DOHH2 (cell line): ENCODE measurements at regions not wholly inside any gene's neighbourhood (a gene's known extent, or its start where the extent isn't known, plus 50 kb on each side); places are given as distances from the start of the nearest gene placed in this dataset.
A peak's percentile ranks its signal among the peaks of the same experiment; 100 is the strongest.

ENCODE experiments used
- H3F3A ChIP-seq: fragments of 200-600 bp; sonication (generic), shearing (Covaris generic); 2 replicates; pipeline ENCODE4 v1.6.0; 2016; ENCODE audit warnings: antibody characterized with exemption, mild to moderate bottlenecking; ENCODE audit not compliant: control insufficient read depth, insufficient read depth
- H3K27ac ChIP-seq: fragments of 200-600 bp; sonication (generic); 2 replicates; pipeline ENCODE4 v1.5.1; 2014; ENCODE audit warnings: low read depth, mild to moderate bottlenecking, low read length, moderate library complexity
- H3K27me3 ChIP-seq: fragments of 200-600 bp; sonication (generic); 2 replicates; pipeline ENCODE4 v1.6.1; 2014; ENCODE audit warnings: mild to moderate bottlenecking, low read length, mixed read lengths; ENCODE audit not compliant: control insufficient read depth
- H3K36me3 ChIP-seq: fragments of 200-600 bp; sonication (generic); 2 replicates; pipeline ENCODE4 v1.6.1; 2014; ENCODE audit warnings: mild to moderate bottlenecking, low read length, moderate library complexity, mixed read lengths; ENCODE audit not compliant: control insufficient read depth
- H3K4me1 ChIP-seq: fragments of 200-600 bp; sonication (generic); 2 replicates; pipeline ENCODE4 v1.6.1; 2014; ENCODE audit warnings: mild to moderate bottlenecking, low read length, mixed read lengths; ENCODE audit not compliant: control insufficient read depth
- H3K4me2 ChIP-seq: fragments of 200-600 bp; sonication (generic); 2 replicates; pipeline ENCODE4 v1.6.0; 2014; ENCODE audit warnings: mild to moderate bottlenecking, low read length, moderate library complexity
- H3K4me3 ChIP-seq: fragments of 200-600 bp; sonication (generic); 2 replicates; pipeline ENCODE4 v1.5.1; 2014; ENCODE audit warnings: mild to moderate bottlenecking, low read length, mixed read lengths
- H3K79me2 ChIP-seq: fragments of 200-600 bp; sonication (generic); 2 replicates; pipeline ENCODE4 v1.6.1; 2014; ENCODE audit warnings: mild to moderate bottlenecking, low read length, mixed read lengths; ENCODE audit not compliant: control insufficient read depth
- H3K9me2 ChIP-seq: fragments of 200-600 bp; sonication (generic); replicated peaks from 2 replicates; pipeline ENCODE4 v1.6.1; 2014; ENCODE audit warnings: mild to moderate bottlenecking, low read length, mixed read lengths; ENCODE audit not compliant: control insufficient read depth
- H3K9me3 ChIP-seq: fragments of 200-600 bp; sonication (generic); 2 replicates; pipeline ENCODE4 v1.6.1; 2014; ENCODE audit warnings: antibody characterized with exemption, low read length, mixed read lengths; ENCODE audit not compliant: control insufficient read depth, insufficient read depth
- H4K20me1 ChIP-seq: fragments of 200-600 bp; sonication (generic); 2 replicates; pipeline ENCODE4 v1.6.0; 2014; ENCODE audit warnings: low read depth, mild to moderate bottlenecking, antibody characterized with exemption, low read length, moderate library complexity; ENCODE audit not compliant: control insufficient read depth, insufficient read depth
- CTCF ChIP-seq: fragments of 200-600 bp; sonication (generic); IDR thresholded peaks from one replicate; pipeline ENCODE4 v1.5.1; 2014; ENCODE audit warnings: antibody characterized with exemption, mild to moderate bottlenecking, low read depth, low read length; ENCODE audit not compliant: poor library complexity, severe bottlenecking
- EZH2phosphoT487 ChIP-seq: fragments of 200-600 bp; sonication (generic); IDR thresholded peaks from 2 replicates; pipeline ENCODE4 v1.6.1; 2017; ENCODE audit warnings: borderline replicate concordance, mild to moderate bottlenecking, antibody characterized with exemption, low read length, moderate library complexity, mixed read lengths

DNA sequence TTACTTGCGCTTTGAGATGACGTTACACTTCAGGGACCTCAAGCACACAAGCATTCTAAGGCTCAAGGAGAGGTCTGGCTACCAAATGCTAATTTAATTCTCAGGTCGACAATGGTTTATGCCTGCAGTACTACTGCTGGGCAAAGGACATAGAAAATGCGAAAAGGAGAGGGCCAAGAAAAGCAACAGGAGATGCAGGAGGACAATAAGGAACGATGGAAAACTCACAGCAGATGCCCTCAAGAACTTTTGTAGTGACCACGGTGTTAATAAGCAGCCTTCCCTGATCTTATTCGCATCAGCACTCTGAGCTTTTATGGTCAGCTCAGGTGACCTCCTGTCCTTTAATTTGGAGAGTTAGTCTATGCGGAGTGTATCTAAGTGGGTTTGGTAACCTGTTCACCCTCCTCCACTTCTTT, 146.3 kb downstream of the GPR85 start:
- Histone ChIP-seq H4K20me1 (no peaks in the 10 kb centered on the region), H3K27me3 (no peaks in the 10 kb centered on the region), H3K4me3 (peak overlapping the region; percentile 83), H3F3A (no peaks in the 10 kb centered on the region), H3K36me3 (peaks cover 17% of the 10 kb centered on the region), H3K9me3 (no peaks in the 10 kb centered on the region), H3K4me1 (peaks cover 27% of the 10 kb centered on the region), H3K4me2 (peak overlapping the region; percentile 88), H3K79me2 (peaks cover 37% of the 10 kb centered on the region), H3K9me2 (no peaks in the 10 kb centered on the region), H3K27ac (peak overlapping the region; percentile 54)
- no peak for TF ChIP-seq CTCF
- no peak for TF ChIP-seq EZH2phosphoT487

DNA sequence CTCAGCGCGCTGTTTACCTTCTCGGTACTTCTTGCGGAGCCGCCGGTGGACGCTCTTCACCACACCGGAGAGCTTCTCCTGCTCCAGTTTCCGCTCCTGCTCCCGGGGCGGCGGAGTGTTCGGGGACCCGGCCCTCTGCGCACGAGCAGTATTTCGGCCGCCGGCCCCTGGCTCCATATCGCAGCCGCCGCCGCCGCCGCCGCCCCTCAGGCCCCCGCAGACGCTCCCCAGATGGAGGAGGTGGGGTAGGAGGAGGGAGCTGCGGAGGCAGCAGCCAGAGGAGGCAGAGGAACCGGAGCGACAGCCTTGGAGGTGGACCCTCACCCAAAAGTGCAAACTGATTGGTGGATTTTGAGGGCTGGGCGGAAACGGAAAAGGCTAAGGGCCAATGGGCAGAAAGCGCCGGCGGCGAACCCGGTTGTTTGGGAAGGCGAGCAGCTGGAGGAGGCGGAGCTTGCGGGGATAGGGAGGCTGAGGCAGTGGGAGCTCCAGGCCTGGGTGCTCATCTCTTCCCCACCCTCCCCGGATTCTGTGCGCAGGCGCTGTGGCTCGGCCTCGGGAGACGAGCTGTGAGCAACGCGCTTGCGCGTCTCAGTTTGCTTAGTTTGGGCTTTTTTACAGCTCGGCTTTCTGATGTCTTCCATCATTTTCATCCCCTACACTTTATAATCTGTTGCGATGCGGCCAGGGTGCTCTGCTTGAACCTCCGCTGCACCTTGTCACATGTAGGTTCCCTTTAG, 146.9 kb downstream of the GPR85 start:
- Histone ChIP-seq H3F3A (no peaks in the 10 kb centered on the region), H4K20me1 (no peaks in the 10 kb centered on the region), H3K4me2 (peak overlapping the region; percentile 93), H3K27ac (peak overlapping the region; percentile 54), H3K27me3 (no peaks in the 10 kb centered on the region), H3K36me3 (peaks cover 17% of the 10 kb centered on the region), H3K9me3 (no peaks in the 10 kb centered on the region), H3K4me3 (peak overlapping the region; percentile 83), H3K4me1 (peaks cover 27% of the 10 kb centered on the region), H3K9me2 (no peaks in the 10 kb centered on the region), H3K79me2 (peaks cover 40% of the 10 kb centered on the region)
- TF ChIP-seq CTCF (no peak), EZH2phosphoT487 (no peak)

DNA sequence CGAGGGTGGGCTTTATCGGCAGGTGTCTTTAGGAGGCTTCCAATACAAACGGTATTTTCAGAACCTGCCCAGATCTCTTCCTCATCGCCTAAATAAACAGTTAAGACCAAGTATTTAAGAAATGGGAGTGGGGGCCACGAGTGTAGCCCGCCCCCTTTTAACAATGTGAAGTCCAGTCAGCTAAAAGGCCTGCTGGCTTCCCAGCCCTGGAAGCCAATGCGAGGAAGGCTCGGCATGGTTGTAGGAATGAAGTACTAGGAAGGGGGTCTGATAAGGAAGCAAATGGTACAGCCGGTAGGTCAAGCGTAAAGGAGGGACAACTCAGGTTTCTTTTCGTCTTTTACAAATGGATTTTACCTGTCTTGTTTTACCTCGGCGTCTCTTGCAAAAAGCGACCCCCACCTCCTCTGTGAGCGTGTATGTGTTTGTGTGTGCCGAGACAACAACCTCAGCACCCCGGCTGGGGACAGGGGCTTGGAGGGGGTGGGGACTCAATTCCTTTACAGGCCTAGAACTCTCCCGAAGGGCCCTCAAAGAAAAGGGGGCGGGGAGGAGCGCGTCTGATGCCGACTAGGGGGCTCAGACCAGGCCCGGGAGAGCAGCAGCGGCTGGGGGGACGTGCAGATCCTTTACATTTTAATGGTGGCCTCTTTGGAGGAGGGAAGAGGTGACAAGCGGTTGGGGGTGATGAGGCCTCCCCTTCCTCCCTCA, 147.6 kb downstream of the GPR85 start:
- H3K27me3 ChIP-seq = no peaks in the 10 kb centered on the region
- peak overlapping the region; percentile 93 for H3K4me2 ChIP-seq
- H3K27ac ChIP-seq = peak overlapping the region; percentile 39
- H3K36me3 ChIP-seq = peaks cover 22% of the 10 kb centered on the region
- H3K4me3 ChIP-seq = peak overlapping the region; percentile 83
- H3K9me3 ChIP-seq = no peaks in the 10 kb centered on the region
- no peaks in the 10 kb centered on the region for H3F3A ChIP-seq
- H4K20me1 ChIP-seq = no peaks in the 10 kb centered on the region
- peaks cover 27% of the 10 kb centered on the region for H3K4me1 ChIP-seq
- H3K9me2 ChIP-seq = no peaks in the 10 kb centered on the region
- no peak for TF ChIP-seq EZH2phosphoT487
- TF ChIP-seq CTCF = no peak
- H3K79me2 ChIP-seq = peaks cover 46% of the 10 kb centered on the region
